Endothelial cell of umbilical vein (primary cell): ENCODE measurements at regions not wholly inside any gene's neighbourhood (a gene's known extent, or its start where the extent isn't known, plus 50 kb on each side); places are given as distances from the start of the nearest gene placed in this dataset.

Experiments
- BruUV-seq: library from RNA; stranded (reverse); fragments of 400-500 nt; replicated peaks from 2 replicates; lab custom pipeline; 2021; lab: Mats Ljungman, UMichigan
- CTCF ChIA-PET: fragments of 300-600, 350-600 bp; sonication (Branson Sonifier 250); formaldehyde crosslinking; loops from one replicate; lab custom pipeline; 2021; ENCODE audit warnings: antibody characterized with exemption, inconsistent platforms; lab: Charles Lee
- POLR2A ChIA-PET: fragments of 300-600, 350-600 bp; sonication (Branson Sonifier 250); formaldehyde crosslinking; loops from one replicate; lab custom pipeline; 2021; ENCODE audit warnings: antibody characterized with exemption, inconsistent platforms; lab: Charles Lee
- DNase-seq: peaks from one replicate; pipeline ENCODE4 v3.0.0-alpha.2; 2011; ENCODE audit warnings: low read depth, low spot score
- FAIRE-seq: peaks from 2 replicates; lab custom pipeline; 2011; peaks lifted over from hg19 to GRCh38; lab: Jason Lieb, UNC
- H2AFZ ChIP-seq: 2 replicates; pipeline ENCODE4 v1.6.0; 2012; ENCODE audit warnings: low read depth, low read length, control low read depth, inconsistent platforms
- H3K27ac ChIP-seq: 2 replicates; pipeline ENCODE4 v1.5.1; 2011; ENCODE audit warnings: low read depth, mild to moderate bottlenecking, control low read depth, low read length, moderate library complexity; ENCODE audit not compliant: insufficient read depth
- H3K27me3 ChIP-seq, 2 experiments: 2 replicates each; pipeline versions ENCODE4 v1.6.0 to v1.6.1; 2011; ENCODE audit warnings: low read length in 2 of 2, mixed read lengths in 1 of 2; ENCODE audit not compliant: control insufficient read depth in 2 of 2, insufficient read depth in 2 of 2
- H3K36me3 ChIP-seq, 2 experiments: 2 replicates in 1 of 2; 3 replicates in 1 of 2; pipeline ENCODE4 v1.5.1; 2011; ENCODE audit warnings: low read length in 2 of 2, mild to moderate bottlenecking in 1 of 2, moderate library complexity in 1 of 2; ENCODE audit not compliant: control insufficient read depth in 2 of 2, insufficient read depth in 2 of 2; ENCODE audit errors: extremely low read depth in 1 of 2
- H3K4me1 ChIP-seq: 3 replicates; pipeline ENCODE4 v1.5.1; 2011; ENCODE audit warnings: mild to moderate bottlenecking, low read length; ENCODE audit not compliant: control insufficient read depth, insufficient read depth; ENCODE audit errors: extremely low read depth
- H3K4me2 ChIP-seq: 2 replicates; pipeline ENCODE4 v1.6.1; 2011; ENCODE audit warnings: low read length, control low read depth, mixed read lengths; ENCODE audit not compliant: insufficient read depth
- H3K4me3 ChIP-seq, 3 experiments: fragments of 200-600 bp in 1 of 3; sonication (generic), shearing (Covaris generic) in 1 of 3; replicated peaks in 1 of 3; 2 replicates each; pipeline ENCODE4 v1.5.1; 2011 to 2016; ENCODE audit warnings: control low read depth in 3 of 3, low read length in 3 of 3, mild to moderate bottlenecking in 2 of 3, inconsistent platforms in 1 of 3, low read depth in 1 of 3, moderate library complexity in 1 of 3; ENCODE audit not compliant: insufficient read depth in 1 of 3
- H3K79me2 ChIP-seq: 2 replicates; pipeline ENCODE4 v1.6.0; 2012; ENCODE audit warnings: low read length, inconsistent platforms; ENCODE audit not compliant: control insufficient read depth, insufficient read depth
- H3K9ac ChIP-seq: replicated peaks from 2 replicates; pipeline ENCODE3; 2011; ENCODE audit warnings: low read length, control low read depth; ENCODE audit not compliant: insufficient read depth; ENCODE audit errors: extremely low read depth
- H3K9me1 ChIP-seq: replicated peaks from 3 replicates; pipeline ENCODE4 v1.6.0; 2011; ENCODE audit warnings: mild to moderate bottlenecking, low read length; ENCODE audit not compliant: control insufficient read depth, insufficient read depth; ENCODE audit errors: extremely low read depth
- H3K9me3 ChIP-seq: replicated peaks from 2 replicates; pipeline ENCODE4 v1.5.1; 2012; ENCODE audit warnings: low read length, inconsistent platforms; ENCODE audit not compliant: control insufficient read depth, insufficient read depth
- H4K20me1 ChIP-seq: replicated peaks from 2 replicates; pipeline ENCODE3; 2011; ENCODE audit warnings: mild to moderate bottlenecking, low read length; ENCODE audit not compliant: control insufficient read depth, insufficient read depth; ENCODE audit errors: extremely low read depth
- EZH2 ChIP-seq: IDR thresholded peaks from 2 replicates; pipeline ENCODE4 v1.6.1; 2012; ENCODE audit warnings: borderline replicate concordance, low read depth, mild to moderate bottlenecking, moderate library complexity, low read length, inconsistent platforms; ENCODE audit not compliant: severe bottlenecking
- FOS ChIP-seq: IDR thresholded peaks from 2 replicates; pipeline ENCODE4 v1.6.1; 2011; ENCODE audit warnings: mild to moderate bottlenecking, low read length, moderate library complexity, borderline replicate concordance; ENCODE audit not compliant: insufficient read depth
- GATA2 ChIP-seq: IDR thresholded peaks from 2 replicates; pipeline ENCODE4 v1.7.0; 2011; ENCODE audit warnings: low read depth, mild to moderate bottlenecking, moderate library complexity, mixed read lengths, low read length; ENCODE audit not compliant: insufficient read length, insufficient read depth
- JUN ChIP-seq: IDR thresholded peaks from 2 replicates; pipeline ENCODE4 v1.6.1; 2011; ENCODE audit warnings: borderline replicate concordance, low read depth; ENCODE audit not compliant: insufficient read length, insufficient read depth
- MYC ChIP-seq: IDR thresholded peaks from one replicate; pipeline ENCODE4 v1.6.1; 2011; ENCODE audit warnings: mild to moderate bottlenecking, low read depth, low read length
- POLR2A ChIP-seq: IDR thresholded peaks from 2 replicates; pipeline ENCODE4 v1.6.1; 2012; ENCODE audit warnings: low read depth, mild to moderate bottlenecking, control low read depth, low read length
- POLR2AphosphoS5 ChIP-seq: IDR thresholded peaks from 2 replicates; pipeline ENCODE4 v1.6.1; 2012; ENCODE audit warnings: low read depth, mild to moderate bottlenecking, control low read depth, low read length, moderate library complexity; ENCODE audit not compliant: insufficient read depth
- dilution Hi-C: fragments of 300-500 bp; cut with MboI; formaldehyde crosslinking; loops from one replicate; pipeline ENCODE4 v1.15.0; 2019; ENCODE audit warnings: low sequenced_read_pairs; ENCODE audit not compliant: extremely low pct_ligation_motif_present
- intact Hi-C: fragments of 100-400 bp; cut with micrococcal nuclease; formaldehyde crosslinking; loops from one replicate; pipeline ENCODE4 v1.10.0; 2022
- TF ChIP-seq, protein P1 (sequence below): IDR thresholded peaks from 2 replicates; pipeline ENCODE4 v1.6.1; 2011; ENCODE audit not compliant: insufficient read depth, insufficient read length
- TF ChIP-seq, protein P2 (sequence below), 2 donors: IDR thresholded peaks; 1 replicate in 1 of 2; 2 replicates in 1 of 2; pipeline ENCODE4 v1.5.1; 2011; ENCODE audit warnings: low read length in 2 of 2, mild to moderate bottlenecking in 2 of 2, moderate library complexity in 2 of 2, control low read depth in 1 of 2, inconsistent platforms in 1 of 2, low read depth in 1 of 2; ENCODE audit not compliant: insufficient read depth in 1 of 2; ENCODE audit errors: extremely low read depth in 1 of 2

GRCh38 chr17:21517538-21518293 is 141.6 kb downstream of the KCNJ12 start:
- Histone ChIP-seq H3K4me2 (no peak overlapping the region), H3K4me3 (no peak overlapping the region), H4K20me1 (no peaks in the 10 kb centered on the region), H2AFZ (no peak overlapping the region), H3K36me3 (no peaks in the 10 kb centered on the region), H3K79me2 (no peaks in the 10 kb centered on the region), H3K27me3 (peaks cover 2 to 4% of the 10 kb centered on the region in 2 experiments), H3K27ac (no peak overlapping the region), H3K9me1 (no peaks in the 10 kb centered on the region), H3K9ac (no peak overlapping the region), H3K9me3 (no peaks in the 10 kb centered on the region), H3K4me1 (no peaks in the 10 kb centered on the region)
- DNase-seq (no peak), FAIRE-seq (no peak)
- dilution Hi-C loops: no loop called here
- no peak for TF ChIP-seq GATA2
- no peak for TF ChIP-seq EZH2
- no peak for TF ChIP-seq MYC
- no peak for TF ChIP-seq POLR2AphosphoS5
- no peak for TF ChIP-seq JUN
- TF ChIP-seq FOS: no peak
- TF ChIP-seq, protein P1, sequence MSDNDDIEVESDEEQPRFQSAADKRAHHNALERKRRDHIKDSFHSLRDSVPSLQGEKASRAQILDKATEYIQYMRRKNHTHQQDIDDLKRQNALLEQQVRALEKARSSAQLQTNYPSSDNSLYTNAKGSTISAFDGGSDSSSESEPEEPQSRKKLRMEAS: no peak
- TF ChIP-seq, protein P2, sequence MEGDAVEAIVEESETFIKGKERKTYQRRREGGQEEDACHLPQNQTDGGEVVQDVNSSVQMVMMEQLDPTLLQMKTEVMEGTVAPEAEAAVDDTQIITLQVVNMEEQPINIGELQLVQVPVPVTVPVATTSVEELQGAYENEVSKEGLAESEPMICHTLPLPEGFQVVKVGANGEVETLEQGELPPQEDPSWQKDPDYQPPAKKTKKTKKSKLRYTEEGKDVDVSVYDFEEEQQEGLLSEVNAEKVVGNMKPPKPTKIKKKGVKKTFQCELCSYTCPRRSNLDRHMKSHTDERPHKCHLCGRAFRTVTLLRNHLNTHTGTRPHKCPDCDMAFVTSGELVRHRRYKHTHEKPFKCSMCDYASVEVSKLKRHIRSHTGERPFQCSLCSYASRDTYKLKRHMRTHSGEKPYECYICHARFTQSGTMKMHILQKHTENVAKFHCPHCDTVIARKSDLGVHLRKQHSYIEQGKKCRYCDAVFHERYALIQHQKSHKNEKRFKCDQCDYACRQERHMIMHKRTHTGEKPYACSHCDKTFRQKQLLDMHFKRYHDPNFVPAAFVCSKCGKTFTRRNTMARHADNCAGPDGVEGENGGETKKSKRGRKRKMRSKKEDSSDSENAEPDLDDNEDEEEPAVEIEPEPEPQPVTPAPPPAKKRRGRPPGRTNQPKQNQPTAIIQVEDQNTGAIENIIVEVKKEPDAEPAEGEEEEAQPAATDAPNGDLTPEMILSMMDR (IDR thresholded peaks at IDR 0.05; ENCODE audit: extremely low read depth in 1 of 2, insufficient read depth in 1 of 2, low read depth in 1 of 2, low read length in 2 of 2): no peak
- TF ChIP-seq POLR2A: no peak
- intact Hi-C loops: no loop called here
- no TSS peak for BruUV-seq
- ChIA-PET CTCF (no interaction called here), POLR2A (no interaction called here)
